A673 (cell line): ENCODE measurements at regions not wholly inside any gene's neighbourhood (a gene's known extent, or its start where the extent isn't known, plus 50 kb on each side); places are given as distances from the start of the nearest gene placed in this dataset.

Experiments used
- EZH2 ChIP-seq: fragments of 200-600 bp; sonication (generic); IDR thresholded peaks from 2 replicates; pipeline ENCODE4 v1.6.1; 2017; ENCODE audit warnings: borderline replicate concordance, low read depth, mild to moderate bottlenecking, mixed read lengths, antibody characterized with exemption, low read length; ENCODE audit not compliant: poor library complexity, severe bottlenecking
- TF ChIP-seq, protein P1 (sequence below): fragments of 300-800, 200-600 bp; sonication (generic); conservative IDR thresholded peaks from 2 replicates; pipeline ENCODE4 v1.5.1; 2017; ENCODE audit warnings: low read depth, mild to moderate bottlenecking, antibody characterized with exemption, low read length, moderate library complexity, mixed read lengths

DNA sequence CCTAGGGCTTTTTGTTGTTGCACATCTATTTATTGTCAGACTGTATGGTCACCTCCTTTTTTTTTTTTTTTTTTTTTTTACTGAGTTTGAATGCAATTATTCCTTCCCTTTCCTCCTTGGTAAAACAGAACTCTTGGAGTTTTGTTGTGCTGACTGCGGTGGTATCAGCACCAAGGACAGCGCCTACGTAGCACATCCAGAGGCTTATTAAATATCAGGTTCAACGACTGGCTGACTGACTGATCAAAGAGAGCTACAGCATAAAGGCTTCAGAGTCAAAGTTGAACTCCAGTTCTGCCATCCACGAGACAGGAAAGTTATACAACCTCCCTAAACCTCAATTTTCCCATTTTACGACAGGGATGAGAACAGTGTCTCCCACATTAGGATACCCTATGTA, 86.1 kb upstream of the RBFOX1 start:
- TF ChIP-seq, protein P1, sequence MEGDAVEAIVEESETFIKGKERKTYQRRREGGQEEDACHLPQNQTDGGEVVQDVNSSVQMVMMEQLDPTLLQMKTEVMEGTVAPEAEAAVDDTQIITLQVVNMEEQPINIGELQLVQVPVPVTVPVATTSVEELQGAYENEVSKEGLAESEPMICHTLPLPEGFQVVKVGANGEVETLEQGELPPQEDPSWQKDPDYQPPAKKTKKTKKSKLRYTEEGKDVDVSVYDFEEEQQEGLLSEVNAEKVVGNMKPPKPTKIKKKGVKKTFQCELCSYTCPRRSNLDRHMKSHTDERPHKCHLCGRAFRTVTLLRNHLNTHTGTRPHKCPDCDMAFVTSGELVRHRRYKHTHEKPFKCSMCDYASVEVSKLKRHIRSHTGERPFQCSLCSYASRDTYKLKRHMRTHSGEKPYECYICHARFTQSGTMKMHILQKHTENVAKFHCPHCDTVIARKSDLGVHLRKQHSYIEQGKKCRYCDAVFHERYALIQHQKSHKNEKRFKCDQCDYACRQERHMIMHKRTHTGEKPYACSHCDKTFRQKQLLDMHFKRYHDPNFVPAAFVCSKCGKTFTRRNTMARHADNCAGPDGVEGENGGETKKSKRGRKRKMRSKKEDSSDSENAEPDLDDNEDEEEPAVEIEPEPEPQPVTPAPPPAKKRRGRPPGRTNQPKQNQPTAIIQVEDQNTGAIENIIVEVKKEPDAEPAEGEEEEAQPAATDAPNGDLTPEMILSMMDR, result no peak
- TF ChIP-seq EZH2, result no peak
